ENCODE measurements at regions not wholly inside any gene's neighbourhood (a gene's known extent, or its start where the extent isn't known, plus 50 kb on each side); places are given as distances from the start of the nearest gene placed in this dataset.

GRCh38 chr5:165829504-165829903 lies 2324.1 kb downstream of the MAT2B start:
- no peak for TF ChIP-seq CTCF (conservative IDR thresholded peaks at IDR 0.05; ENCODE audit: control insufficient read depth, insufficient read depth, low read depth, low read length)
- no peak overlapping the region for H3K4me3 ChIP-seq (ENCODE audit: control insufficient read depth, low read depth, low read length)
- DNase-seq (ENCODE audit: low read depth), result no peak

GRCh38 chr5:165834891-165835290 lies 2329.5 kb downstream of the MAT2B start:
- no peak for TF ChIP-seq CTCF (conservative IDR thresholded peaks at IDR 0.05; ENCODE audit: control insufficient read depth, insufficient read depth, low read depth, low read length)
- no peak overlapping the region for H3K4me3 ChIP-seq (ENCODE audit: control insufficient read depth, low read depth, low read length)
- no peak for DNase-seq (ENCODE audit: low read depth)

- TF ChIP-seq CTCF (conservative IDR thresholded peaks at IDR 0.05; ENCODE audit: control insufficient read depth, insufficient read depth, low read depth, low read length), result no peak
- no peak overlapping the region for H3K4me3 ChIP-seq (ENCODE audit: control insufficient read depth, low read depth, low read length)
- DNase-seq (ENCODE audit: low read depth), result peak; percentile 2
Observed at GRCh38 chr5:165836046-165836445, 2330.6 kb downstream of the MAT2B start.

- TF ChIP-seq CTCF (conservative IDR thresholded peaks at IDR 0.05; ENCODE audit: control insufficient read depth, insufficient read depth, low read depth, low read length), result no peak
- no peak for DNase-seq (ENCODE audit: low read depth)
- no peak overlapping the region for H3K4me3 ChIP-seq (ENCODE audit: control insufficient read depth, low read depth, low read length)
Observed at GRCh38 chr5:165837286-165837685, 2331.9 kb downstream of the MAT2B start.

- TF ChIP-seq CTCF (conservative IDR thresholded peaks at IDR 0.05; ENCODE audit: control insufficient read depth, insufficient read depth, low read depth, low read length), result no peak
- no peak overlapping the region for H3K4me3 ChIP-seq (ENCODE audit: control insufficient read depth, low read depth, low read length)
- DNase-seq (ENCODE audit: low read depth), result no peak
Observed at GRCh38 chr5:165844571-165844970, 2339.2 kb downstream of the MAT2B start.

GRCh38 chr5:165858118-165858517 lies 2352.7 kb downstream of the MAT2B start:
- no peak for TF ChIP-seq CTCF (conservative IDR thresholded peaks at IDR 0.05; ENCODE audit: control insufficient read depth, insufficient read depth, low read depth, low read length)
- no peak for DNase-seq (ENCODE audit: low read depth)
- H3K4me3 ChIP-seq (ENCODE audit: control insufficient read depth, low read depth, low read length), result no peak overlapping the region

- no peak for TF ChIP-seq CTCF (conservative IDR thresholded peaks at IDR 0.05; ENCODE audit: control insufficient read depth, insufficient read depth, low read depth, low read length)
- H3K4me3 ChIP-seq (ENCODE audit: control insufficient read depth, low read depth, low read length), result no peak overlapping the region
- no peak for DNase-seq (ENCODE audit: low read depth)
Observed at GRCh38 chr5:165859251-165859650, 2353.8 kb downstream of the MAT2B start.
